HG03378 (cell line): ENCODE measurements at regions not wholly inside any gene's neighbourhood (a gene's known extent, or its start where the extent isn't known, plus 50 kb on each side); places are given as distances from the start of the nearest gene placed in this dataset.

Experiments used
- ATAC-seq: cut with Tn5 transposase; IDR thresholded peaks from one replicate; pipeline ENCODE4 v1.9.1; 2021; ENCODE audit warnings: mild to moderate bottlenecking, moderate library complexity; ENCODE audit not compliant: unreplicated experiment

- no peak for ATAC-seq
Measured at GRCh38 chr1:93013145-93014065, 52.1 kb upstream of the DIPK1A start.

DNA sequence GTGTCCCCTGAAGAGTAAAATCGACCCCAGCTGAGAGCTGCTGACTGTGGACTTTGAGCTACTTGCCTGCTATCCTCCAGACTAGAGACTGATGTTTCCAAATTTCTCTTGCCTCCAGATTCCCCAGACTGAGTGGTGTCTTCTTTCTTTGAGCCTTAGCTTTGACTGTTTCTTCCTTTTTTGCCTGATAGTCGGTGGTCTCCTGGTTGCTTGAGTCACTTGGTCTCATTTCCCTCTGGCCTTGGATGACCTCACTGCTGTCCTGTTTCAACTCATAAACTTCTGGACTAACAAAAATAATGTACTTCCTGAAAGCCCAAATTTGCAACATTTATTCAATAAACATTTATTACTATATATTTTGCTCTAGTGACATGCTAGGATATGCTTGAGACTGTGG is 52.9 kb upstream of the DIPK1A start:
- no peak for ATAC-seq

DNA sequence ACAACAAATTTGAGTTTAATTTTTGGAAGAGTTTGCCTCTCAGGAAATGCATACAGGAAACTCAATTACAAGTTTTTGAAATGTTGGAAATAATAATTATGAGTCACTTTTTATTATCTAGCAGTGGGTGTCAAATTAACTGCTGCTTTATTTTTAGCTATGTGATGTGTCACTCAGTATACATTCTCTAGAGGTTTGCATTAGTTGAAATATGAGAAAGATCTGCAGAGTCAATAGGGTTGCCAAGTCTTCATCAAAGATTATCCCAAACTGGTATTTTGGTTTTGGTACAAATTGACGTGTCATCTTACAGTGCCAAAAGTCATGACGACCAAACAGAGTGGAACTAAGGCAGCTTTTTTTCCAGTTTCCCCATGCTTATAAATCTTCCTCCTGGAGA is 54.3 kb upstream of the DIPK1A start:
- no peak for ATAC-seq

DNA sequence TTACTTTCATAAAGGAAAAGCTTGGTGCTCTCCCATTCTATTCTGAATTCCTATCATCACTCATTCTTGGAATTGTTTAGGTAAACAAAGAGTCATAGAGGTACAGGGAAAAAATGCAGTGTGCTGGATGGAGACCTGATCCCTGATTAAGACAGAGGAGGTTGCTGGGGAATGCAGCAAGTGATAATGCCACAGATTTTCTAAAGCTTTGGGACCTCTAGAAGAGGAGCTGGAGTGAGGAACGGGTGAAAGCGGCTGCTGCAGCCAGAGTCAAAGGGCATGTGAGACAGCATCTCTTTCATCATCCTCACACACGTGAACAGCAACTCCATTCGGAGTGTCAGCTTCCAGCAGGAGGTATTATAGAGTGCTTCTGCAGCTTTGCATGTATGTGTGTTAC is 54.9 kb upstream of the DIPK1A start:
- ATAC-seq: no peak

GRCh38 chr1:93021539-93022134 is 57.4 kb upstream of the MTF2 start:
- ATAC-seq: peak; percentile 82

GRCh38 chr1:93022580-93022979 is 56.5 kb upstream of the MTF2 start:
- no peak for ATAC-seq

DNA sequence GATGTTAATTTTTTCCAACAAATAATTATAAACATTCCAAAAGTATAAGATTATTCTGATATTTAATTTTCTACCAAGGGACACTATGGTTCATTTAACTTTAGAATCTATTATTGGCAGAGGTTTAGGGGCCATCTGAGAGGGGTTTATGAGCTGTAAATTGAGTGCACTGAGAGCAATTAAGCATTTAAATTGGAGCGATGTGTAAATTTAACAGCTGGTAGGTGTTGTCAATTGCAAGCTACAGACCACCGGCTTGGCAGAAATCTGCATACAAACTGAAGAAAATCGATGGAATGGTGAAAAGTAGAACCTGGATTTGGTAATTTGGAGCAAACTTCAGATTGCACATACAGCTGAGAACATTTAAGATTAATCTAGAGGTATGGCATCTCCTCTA is 55.8 kb upstream of the MTF2 start:
- ATAC-seq: no peak

DNA sequence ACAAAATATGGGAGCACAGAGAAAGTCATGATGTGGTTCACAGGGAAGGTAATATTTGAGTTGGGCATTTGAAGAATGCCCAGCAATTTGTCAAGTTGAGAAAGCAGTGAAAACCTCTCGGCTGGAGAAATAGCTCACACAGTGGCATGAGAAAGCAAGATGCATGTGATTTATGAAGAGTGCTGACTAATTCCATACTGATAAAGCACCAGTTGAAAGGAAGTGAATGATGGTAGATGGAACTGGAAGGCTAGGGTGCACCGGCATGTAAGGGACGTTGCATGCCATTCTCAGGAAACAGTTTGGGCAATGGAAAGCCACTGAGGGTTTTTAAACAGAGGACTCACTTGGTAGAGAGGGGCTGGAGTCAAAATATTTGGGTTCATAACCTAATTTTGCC is 53.5 kb upstream of the MTF2 start:
- ATAC-seq: no peak

DNA sequence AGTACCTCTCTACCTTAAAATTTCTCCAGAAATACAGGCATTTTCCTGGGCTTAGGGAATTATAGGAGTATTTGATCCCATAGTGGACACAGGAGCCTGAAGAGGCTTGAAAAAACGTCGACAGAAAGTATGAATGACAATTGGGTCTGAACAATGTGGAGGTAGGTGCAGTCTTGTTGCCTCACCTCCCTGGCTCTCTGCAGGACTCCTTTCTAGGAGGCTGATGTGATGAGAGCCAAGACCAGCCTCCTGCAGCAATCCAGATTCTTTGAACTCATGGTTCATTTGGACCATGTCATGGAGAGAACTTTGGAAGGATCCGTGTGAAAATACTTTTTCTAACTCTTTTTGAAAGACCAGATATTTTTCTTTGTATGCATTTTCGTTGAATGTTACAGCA is 50.5 kb upstream of the MTF2 start:
- no peak for ATAC-seq
